ENCODE measurements at regions not wholly inside any gene's neighbourhood (a gene's known extent, or its start where the extent isn't known, plus 50 kb on each side); places are given as distances from the start of the nearest gene placed in this dataset.

DNA sequence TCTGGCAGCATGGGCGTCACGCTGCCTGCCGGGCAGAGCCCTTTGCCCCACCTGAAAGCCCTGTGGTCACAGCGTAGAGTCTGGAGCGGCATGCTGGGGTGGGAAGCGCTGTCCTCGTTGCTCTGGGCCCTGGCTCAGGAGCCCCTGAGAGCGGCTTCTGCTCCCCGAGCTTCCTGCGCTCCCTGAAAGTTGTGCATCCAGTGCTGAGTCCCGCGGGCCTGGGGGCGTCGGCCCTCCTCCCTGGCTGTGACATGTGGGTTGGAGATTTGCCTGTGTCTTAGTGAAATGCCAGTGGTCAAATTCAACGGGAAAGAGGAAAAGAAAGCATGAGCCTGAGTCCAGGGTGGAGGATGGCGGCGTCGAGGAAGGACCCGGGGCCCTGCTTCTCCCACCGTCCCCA is 1208.0 kb downstream of the BRD1 start:
- TF ChIP-seq, protein P1, sequence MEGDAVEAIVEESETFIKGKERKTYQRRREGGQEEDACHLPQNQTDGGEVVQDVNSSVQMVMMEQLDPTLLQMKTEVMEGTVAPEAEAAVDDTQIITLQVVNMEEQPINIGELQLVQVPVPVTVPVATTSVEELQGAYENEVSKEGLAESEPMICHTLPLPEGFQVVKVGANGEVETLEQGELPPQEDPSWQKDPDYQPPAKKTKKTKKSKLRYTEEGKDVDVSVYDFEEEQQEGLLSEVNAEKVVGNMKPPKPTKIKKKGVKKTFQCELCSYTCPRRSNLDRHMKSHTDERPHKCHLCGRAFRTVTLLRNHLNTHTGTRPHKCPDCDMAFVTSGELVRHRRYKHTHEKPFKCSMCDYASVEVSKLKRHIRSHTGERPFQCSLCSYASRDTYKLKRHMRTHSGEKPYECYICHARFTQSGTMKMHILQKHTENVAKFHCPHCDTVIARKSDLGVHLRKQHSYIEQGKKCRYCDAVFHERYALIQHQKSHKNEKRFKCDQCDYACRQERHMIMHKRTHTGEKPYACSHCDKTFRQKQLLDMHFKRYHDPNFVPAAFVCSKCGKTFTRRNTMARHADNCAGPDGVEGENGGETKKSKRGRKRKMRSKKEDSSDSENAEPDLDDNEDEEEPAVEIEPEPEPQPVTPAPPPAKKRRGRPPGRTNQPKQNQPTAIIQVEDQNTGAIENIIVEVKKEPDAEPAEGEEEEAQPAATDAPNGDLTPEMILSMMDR (IDR thresholded peaks at IDR 0.05): no peak
- TF ChIP-seq ZFX (IDR thresholded peaks at IDR 0.05; ENCODE audit: borderline replicate concordance): no peak
